Calu3 (cell line): ENCODE measurements at regions not wholly inside any gene's neighbourhood (a gene's known extent, or its start where the extent isn't known, plus 50 kb on each side); places are given as distances from the start of the nearest gene placed in this dataset.
"Not testable (repeated sequence)": the region's sequence is repeated elsewhere in the genome, so short reads cannot be mapped to it uniquely, and the experiment has no call there.

Experiments used
- BruUV-seq: library from RNA; stranded (reverse); fragments of 400-500 nt; replicated peaks from 2 replicates; lab custom pipeline; 2021; lab: Mats Ljungman, UMichigan
- CTCF ChIA-PET: fragments of 300-600 bp; sonication (Branson Sonifier 250); formaldehyde crosslinking; loops from one replicate; lab custom pipeline; 2022; ENCODE audit warnings: antibody characterized with exemption; lab: Charles Lee
- DNase-seq: peaks from one replicate; pipeline ENCODE4 v3.0.0; 2022
- H3K27ac Mint-ChIP-seq: one replicate; pipeline ENCODE4 v1.8.0; 2022; ENCODE audit warnings: mixed read lengths; ENCODE audit not compliant: unreplicated experiment
- H3K27me3 Mint-ChIP-seq: one replicate; pipeline ENCODE4 v1.8.0; 2022; ENCODE audit warnings: mixed read lengths; ENCODE audit not compliant: unreplicated experiment
- H3K36me3 Mint-ChIP-seq: one replicate; pipeline ENCODE4 v1.8.0; 2022; ENCODE audit warnings: mild to moderate bottlenecking, moderate library complexity, mixed read lengths; ENCODE audit not compliant: insufficient read depth, unreplicated experiment
- H3K4me1 Mint-ChIP-seq: one replicate; pipeline ENCODE4 v1.8.0; 2022; ENCODE audit warnings: mild to moderate bottlenecking, low read depth, mixed read lengths; ENCODE audit not compliant: unreplicated experiment
- H3K4me3 Mint-ChIP-seq: one replicate; pipeline ENCODE4 v1.8.0; 2022; ENCODE audit warnings: mild to moderate bottlenecking, low read depth, moderate library complexity, mixed read lengths; ENCODE audit not compliant: unreplicated experiment
- H3K9me3 Mint-ChIP-seq: one replicate; pipeline ENCODE4 v1.8.0; 2022; ENCODE audit warnings: low read depth, mixed read lengths; ENCODE audit not compliant: unreplicated experiment
- intact Hi-C: fragments of 100-400 bp; cut with micrococcal nuclease; formaldehyde crosslinking; loops from one replicate; pipeline ENCODE4 v1.10.0; 2022; ENCODE audit not compliant: unreplicated experiment
- TF ChIP-seq, protein P1 (sequence below): fragments of 200-600 bp; IDR thresholded peaks from one replicate; pipeline ENCODE4 v1.8.0; 2022; ENCODE audit warnings: antibody characterized with exemption; ENCODE audit not compliant: unreplicated experiment

DNA sequence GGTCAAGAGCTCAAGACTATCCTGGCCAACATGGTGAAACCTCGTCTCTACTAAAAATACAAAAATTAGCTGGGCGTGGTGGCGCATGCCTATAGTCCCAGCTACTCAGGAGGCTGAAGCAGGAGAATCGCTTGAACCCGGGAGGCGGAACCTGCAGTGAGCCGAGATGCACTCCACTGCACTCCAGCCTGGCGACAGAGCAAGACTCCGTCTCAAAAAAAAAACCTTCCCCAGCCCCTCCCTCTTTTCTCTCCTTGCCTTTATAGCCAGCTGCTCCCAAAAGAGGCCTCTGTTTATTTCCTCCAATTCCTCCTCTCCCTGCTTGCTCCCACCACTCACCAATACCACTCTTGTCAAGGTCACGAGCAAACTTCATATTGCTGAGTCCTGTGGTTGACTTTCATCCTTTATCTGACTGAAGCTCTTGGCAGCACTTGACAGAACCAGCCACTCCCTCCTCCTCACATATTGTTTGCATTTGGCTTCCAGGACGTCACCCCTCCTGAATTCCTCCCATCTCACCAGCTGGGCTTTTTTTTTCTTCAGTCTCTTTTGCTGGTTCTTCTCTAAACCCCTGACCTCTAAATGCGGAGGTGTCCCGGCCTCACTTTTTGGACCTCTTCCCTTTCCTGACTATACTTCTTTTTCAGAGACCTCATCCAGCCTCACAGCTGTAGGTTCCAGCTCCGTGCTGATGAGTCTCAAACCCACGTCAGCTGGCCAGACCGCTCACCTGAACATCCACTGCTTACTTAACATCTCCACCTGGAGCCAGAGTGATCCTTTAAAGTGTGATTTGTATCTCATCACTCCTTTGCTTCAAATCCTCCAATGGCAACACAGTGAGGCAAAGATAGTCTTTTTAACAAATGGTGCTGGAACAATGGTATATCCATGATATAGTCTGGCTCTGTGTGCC is 84.6 kb upstream of the CAB39 start:
- intact Hi-C loops, result no loop called here
- Mint-ChIP-seq H3K9me3 (no peaks in the 10 kb centered on the region), H3K27me3 (peaks cover 15% of the 10 kb centered on the region), H3K4me3 (no peak overlapping the region), H3K27ac (no peak overlapping the region), H3K36me3 (no peaks in the 10 kb centered on the region), H3K4me1 (peaks cover 17% of the 10 kb centered on the region)
- CTCF ChIA-PET, result no interaction called here
- BruUV-seq, result no TSS peak
- DNase-seq, result no peak
- TF ChIP-seq, protein P1, sequence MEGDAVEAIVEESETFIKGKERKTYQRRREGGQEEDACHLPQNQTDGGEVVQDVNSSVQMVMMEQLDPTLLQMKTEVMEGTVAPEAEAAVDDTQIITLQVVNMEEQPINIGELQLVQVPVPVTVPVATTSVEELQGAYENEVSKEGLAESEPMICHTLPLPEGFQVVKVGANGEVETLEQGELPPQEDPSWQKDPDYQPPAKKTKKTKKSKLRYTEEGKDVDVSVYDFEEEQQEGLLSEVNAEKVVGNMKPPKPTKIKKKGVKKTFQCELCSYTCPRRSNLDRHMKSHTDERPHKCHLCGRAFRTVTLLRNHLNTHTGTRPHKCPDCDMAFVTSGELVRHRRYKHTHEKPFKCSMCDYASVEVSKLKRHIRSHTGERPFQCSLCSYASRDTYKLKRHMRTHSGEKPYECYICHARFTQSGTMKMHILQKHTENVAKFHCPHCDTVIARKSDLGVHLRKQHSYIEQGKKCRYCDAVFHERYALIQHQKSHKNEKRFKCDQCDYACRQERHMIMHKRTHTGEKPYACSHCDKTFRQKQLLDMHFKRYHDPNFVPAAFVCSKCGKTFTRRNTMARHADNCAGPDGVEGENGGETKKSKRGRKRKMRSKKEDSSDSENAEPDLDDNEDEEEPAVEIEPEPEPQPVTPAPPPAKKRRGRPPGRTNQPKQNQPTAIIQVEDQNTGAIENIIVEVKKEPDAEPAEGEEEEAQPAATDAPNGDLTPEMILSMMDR, result no peak

DNA sequence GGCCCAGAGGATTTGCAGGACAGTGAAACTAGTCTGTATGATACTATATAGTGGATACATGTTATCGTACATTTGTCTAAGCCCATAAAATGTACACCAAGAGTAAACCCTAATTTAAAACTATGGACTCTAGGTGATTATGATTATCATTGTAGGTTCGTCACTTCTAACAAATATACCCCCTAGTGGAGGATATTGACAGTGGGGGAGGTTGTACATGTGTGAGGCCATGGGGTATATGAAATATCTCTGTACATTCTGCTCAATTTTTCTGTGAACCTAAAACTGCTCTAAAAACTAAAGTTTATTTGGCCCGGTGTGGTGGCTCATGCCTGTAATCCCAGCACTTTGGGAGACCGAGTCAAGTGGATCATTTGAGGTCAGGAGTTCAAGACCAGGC is 81.2 kb upstream of the CAB39 start:
- no peak for DNase-seq
- no peak overlapping the region for H3K4me3 Mint-ChIP-seq
- intact Hi-C loops, result no loop called here
- CTCF ChIA-PET, result no interaction called here
- BruUV-seq, result no TSS peak
- H3K27me3 Mint-ChIP-seq, result peaks cover 15% of the 10 kb centered on the region
- no peak overlapping the region for H3K27ac Mint-ChIP-seq
- TF ChIP-seq, protein P1, result no peak
- H3K36me3 Mint-ChIP-seq, result no peaks in the 10 kb centered on the region
- peaks cover 17% of the 10 kb centered on the region for H3K4me1 Mint-ChIP-seq
- no peaks in the 10 kb centered on the region for H3K9me3 Mint-ChIP-seq

DNA sequence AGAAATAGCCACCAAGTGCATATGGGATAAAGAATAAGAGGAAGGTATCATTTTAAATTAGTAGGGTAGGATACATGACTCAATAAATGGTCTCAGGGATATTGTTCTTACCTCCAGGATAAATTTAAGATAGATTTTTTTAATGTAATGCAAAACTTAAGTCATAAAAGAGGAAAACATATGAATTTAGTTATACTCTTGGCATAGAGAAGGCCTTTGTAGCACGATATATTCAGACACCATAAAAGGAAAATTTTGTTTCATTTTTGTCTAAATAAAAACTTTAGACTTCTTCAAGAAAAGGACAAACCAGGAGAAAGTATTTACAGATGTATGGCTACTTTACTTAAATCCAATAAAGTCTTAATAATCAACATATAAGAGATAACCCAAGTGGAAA is 78.5 kb upstream of the CAB39 start:
- TF ChIP-seq, protein P1, result no peak
- intact Hi-C loops, result no loop called here
- H3K9me3 Mint-ChIP-seq, result no peaks in the 10 kb centered on the region
- no peaks in the 10 kb centered on the region for H3K36me3 Mint-ChIP-seq
- peaks cover under 1% of the 10 kb centered on the region for H3K4me1 Mint-ChIP-seq
- CTCF ChIA-PET, result no interaction called here
- H3K27me3 Mint-ChIP-seq, result no peaks in the 10 kb centered on the region
- DNase-seq, result no peak
- BruUV-seq, result no TSS peak
- no peak overlapping the region for H3K4me3 Mint-ChIP-seq
- no peak overlapping the region for H3K27ac Mint-ChIP-seq

DNA sequence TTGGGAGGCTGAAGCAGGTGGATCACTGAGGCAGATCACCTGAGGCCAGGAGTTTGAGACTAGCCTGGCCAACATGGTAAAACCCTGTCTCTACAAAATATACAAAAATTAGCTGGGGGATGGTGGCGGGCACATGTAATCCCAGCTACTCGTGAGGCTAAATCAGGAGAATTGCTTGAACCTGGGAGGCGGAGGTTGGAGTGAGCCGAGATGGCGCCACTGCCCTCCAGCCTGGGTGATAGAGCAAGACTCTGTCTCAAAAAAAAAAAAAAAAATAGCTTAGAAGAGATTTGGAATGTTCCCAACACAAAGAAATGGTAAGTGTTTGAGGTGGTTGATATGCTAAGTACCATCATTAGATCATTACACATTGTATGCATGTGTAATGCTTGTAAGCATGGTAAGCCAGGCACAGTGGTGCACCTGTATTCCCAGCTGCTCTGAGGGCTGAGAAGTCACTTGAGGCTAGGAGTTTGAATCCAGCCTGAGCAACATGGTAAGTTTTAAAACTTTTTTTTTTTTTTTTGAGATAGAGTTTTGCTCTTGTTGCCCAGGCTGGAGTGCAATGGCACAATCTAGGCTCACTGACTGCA is 77.8 kb upstream of the CAB39 start:
- BruUV-seq, H3K27ac Mint-ChIP-seq, H3K4me1 Mint-ChIP-seq, H3K36me3 Mint-ChIP-seq, CTCF ChIA-PET, DNase-seq, H3K4me3 Mint-ChIP-seq, H3K27me3 Mint-ChIP-seq, H3K9me3 Mint-ChIP-seq, intact Hi-C loops: not testable (repeated sequence)
